ENCODE measurements at regions not wholly inside any gene's neighbourhood (a gene's known extent, or its start where the extent isn't known, plus 50 kb on each side); places are given as distances from the start of the nearest gene placed in this dataset.
"Not testable (repeated sequence)": the region's sequence is repeated elsewhere in the genome, so short reads cannot be mapped to it uniquely, and the experiment has no call there.

- no peak for DNase-seq (ENCODE audit: low read depth)
Observed at GRCh38 chr7:132030086-132030568, 473.7 kb upstream of the PODXL start.

- DNase-seq (ENCODE audit: low read depth), result no peak
Observed at GRCh38 chr7:132029369-132030085, 473.1 kb upstream of the PODXL start.

- no peak for DNase-seq (ENCODE audit: low read depth)
Observed at GRCh38 chr7:132028144-132028920, 471.9 kb upstream of the PODXL start.

GRCh38 chr7:132024290-132024689, 467.9 kb upstream of the PODXL start:
- DNase-seq (ENCODE audit: low read depth), result no peak

DNA sequence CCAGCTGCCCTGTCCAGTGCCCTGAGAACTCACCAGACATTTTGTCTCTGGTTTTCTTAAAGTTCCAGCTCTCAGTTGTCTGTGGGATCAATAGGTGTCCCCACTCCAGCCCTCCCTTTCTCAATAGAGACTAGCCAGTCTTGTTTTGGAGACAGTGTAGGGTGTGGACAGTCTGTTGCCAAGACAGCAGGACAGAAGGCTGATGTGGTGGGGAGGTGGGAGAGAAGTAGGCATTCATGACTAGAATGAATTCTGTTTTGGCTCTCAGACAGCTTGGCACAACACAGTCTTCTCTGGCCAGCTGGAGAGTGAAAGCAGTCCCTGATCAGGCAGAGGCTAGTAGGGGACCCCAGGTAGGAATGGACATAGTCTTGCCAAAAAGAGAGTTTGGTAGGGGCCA, 467.0 kb upstream of the PODXL start:
- DNase-seq (ENCODE audit: low read depth), result no peak

DNA sequence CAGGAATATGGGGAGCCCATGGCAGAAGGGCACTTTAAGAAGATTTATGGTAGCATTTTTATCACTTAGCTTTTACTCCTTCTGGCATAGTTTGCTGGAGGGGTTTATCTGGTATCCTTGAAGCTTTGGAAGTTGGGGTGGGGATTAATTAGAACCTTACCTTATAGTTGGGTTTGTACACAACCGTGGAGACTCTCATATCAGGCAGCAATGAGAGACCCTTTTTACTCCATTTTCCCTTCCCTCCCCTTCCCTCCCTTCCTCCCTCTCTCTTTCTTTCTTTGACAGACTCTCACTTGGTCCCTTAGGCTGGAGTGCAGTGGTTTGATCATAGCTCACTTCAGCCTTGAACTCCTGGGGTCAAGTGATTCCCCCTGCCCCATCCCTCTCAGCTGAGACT, 465.8 kb upstream of the PODXL start:
- DNase-seq (ENCODE audit: low read depth), result no peak

- DNase-seq (ENCODE audit: low read depth), result no peak
Observed at GRCh38 chr7:132019703-132020102, 463.3 kb upstream of the PODXL start.

GRCh38 chr7:132009778-132010177, 453.4 kb upstream of the PODXL start:
- DNase-seq (ENCODE audit: low read depth), result no peak

DNA sequence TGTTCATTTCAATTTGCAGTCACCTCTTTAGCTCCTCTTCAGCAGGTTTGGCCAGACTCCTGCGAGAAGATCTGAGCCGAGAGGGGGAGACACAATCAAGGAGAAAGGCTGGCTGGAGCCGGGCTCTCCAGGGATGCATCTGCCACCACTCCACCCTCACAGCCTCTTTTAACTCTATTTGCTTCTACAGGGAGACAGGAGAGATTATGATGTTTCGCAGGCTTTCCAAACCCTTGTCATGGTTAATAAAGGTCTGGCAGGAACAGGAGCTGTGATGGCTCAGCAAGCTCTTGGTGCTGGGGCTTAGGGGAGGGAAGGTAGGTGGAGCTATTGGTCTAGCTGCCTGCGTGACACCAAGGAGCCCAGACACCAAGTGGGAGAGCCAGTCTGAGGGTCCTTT, 448.1 kb upstream of the PODXL start:
- DNase-seq (ENCODE audit: low read depth), result no peak

DNA sequence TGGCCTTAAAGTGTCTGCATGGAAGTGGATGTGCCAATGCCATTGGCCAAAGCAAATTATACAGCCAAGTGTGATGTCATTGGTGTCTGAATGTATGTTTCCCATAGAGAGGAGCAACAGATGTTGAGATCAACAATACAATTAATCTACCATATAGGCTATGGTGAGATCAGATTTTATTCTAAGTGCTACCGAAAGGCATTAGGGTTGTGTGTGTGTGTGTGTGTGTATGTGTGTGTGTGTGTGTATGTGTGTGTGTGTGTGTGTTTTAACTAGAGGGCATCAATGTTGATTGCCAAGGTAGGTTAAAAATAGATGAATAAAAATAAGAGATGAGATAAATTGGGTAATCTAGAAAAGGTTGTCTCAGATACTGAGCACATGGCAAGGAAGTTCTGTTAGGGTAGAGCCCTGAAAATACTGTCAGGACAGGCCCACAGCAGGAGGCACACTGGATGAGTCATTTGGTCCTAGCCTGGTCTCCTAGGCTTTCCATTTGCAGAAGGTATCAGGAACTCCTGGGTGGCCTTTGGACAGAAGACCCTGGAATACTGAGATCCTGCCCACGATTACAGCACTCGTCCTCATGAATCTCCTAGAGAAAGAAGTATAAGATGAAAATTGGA, 446.0 kb upstream of the PODXL start:
- no peak for DNase-seq (ENCODE audit: low read depth)

DNA sequence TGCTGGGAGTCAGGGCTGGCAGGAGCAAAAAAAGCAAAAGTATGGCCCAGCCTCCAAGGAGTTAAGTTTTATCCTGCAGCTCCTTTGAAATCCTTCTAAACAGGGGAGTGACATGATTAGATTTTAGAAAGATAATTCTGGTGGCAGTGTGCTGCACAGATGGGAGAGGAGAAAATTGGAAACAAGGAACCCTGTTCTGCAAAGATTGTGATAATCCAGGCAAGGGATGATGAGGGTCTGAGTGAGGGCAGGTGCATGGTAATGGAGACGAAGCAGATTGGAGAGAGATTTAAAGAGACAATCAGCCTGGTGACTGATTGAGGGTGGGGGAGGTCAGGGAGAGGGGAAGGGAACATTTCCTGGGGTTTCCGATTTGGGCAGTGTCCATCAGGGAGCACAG, 444.7 kb upstream of the PODXL start:
- no peak for DNase-seq (ENCODE audit: low read depth)

GRCh38 chr7:131999193-131999592, 442.8 kb upstream of the PODXL start:
- DNase-seq (ENCODE audit: low read depth), result no peak

DNA sequence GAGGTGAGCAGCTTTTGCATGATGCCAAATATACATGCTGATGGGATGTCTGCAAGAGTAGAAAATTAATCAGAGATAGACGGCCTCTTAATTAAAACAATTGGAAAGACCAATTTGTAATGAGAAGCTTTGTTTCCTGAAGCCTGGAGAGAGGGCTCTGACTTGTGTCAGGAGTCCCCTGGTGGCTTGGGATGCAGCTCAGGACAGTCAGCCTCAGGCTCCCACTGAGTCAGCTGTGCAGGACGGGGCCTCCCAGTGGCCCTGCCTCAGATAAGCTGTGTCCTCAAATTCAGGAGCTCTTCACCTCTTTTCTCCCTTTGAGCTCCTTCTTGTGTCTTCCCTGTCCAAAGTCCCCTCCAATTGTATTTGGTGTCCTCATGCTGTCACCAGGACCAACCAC, 438.9 kb upstream of the PODXL start:
- no peak for DNase-seq (ENCODE audit: low read depth)

DNA sequence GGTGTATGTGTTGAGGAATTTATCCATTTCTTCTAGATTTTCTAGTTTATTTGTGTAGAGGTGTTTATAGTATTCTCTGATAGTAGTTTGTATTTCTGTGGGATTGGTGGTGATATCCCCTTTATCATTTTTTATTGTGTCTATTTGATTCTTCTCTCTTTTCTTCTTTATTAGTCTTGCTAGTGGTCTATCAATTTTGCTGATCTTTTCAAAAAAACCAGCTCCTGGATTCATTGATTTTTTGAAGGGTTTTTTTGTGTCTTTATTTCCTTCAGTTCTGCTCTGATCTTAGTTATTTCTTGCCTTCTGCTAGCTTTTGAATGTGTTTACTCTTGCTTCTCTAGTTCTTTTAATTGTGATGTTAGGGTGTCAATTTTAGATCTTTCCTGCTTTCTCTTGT, 424.6 kb upstream of the PODXL start:
- DNase-seq (ENCODE audit: low read depth), result not testable (repeated sequence)

GRCh38 chr7:131978118-131978517, 421.7 kb upstream of the PODXL start:
- not testable (repeated sequence) for DNase-seq (ENCODE audit: low read depth)

DNA sequence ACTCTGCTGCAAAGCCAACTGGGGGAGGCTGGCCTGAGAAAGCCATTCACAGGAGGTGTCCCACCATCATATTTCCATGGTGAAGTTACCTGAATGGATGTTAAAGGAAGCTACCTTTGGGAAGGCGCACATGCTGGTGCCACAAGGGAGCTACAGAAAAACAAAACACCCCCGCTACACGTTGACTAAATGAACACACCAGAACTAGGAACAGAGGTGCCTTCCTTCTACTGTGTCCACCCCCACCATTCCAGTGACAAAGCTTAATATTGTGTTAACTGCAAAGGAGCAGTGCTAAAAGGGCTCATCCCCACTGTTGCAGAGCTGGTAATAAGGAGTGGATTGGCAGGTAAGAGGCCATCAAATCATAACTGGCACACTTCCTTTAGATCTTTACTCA, 420.0 kb upstream of the PODXL start:
- DNase-seq (ENCODE audit: low read depth), result no peak

- DNase-seq (ENCODE audit: low read depth), result no peak
Observed at GRCh38 chr7:131974671-131975070, 418.2 kb upstream of the PODXL start.

DNA sequence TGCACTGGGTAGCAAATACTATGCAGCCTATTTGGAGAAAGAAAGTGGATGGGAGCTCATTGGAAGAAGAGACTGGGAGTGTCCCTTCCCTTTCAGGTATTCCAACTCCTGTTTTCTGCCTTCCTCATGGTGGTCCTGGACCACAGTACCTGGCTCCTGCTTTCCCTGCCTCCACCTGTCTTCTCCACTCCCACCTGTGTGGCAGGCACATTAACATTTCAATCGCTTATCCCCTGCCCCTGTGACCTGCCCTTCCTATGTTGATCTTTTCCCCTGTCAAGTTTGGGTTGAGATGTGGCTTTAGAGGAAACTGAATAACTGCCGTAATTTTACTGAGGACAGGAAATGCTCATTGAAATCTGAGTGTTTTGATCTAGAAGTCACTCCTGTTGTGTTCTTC, 415.8 kb upstream of the PODXL start:
- DNase-seq (ENCODE audit: low read depth), result no peak

DNA sequence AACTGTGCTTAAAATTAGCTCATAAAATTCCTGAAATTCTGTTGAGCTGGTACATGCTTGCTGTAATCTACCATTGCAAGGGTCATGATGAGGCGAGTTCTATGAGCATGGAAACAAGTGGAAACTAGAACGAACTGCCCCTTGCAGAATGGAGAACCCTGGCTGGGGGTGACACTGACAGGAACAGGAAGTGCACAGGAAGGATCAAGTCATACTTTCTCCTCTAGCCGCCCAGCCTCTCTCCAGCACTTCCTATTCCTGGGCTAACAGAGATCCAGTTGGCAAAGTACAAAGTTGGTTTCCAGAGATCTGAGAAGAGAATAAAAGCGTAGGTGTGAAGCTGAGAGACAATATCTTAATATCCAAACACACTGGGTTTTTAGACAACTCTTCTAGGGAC, 414.2 kb upstream of the PODXL start:
- DNase-seq (ENCODE audit: low read depth), result no peak

DNA sequence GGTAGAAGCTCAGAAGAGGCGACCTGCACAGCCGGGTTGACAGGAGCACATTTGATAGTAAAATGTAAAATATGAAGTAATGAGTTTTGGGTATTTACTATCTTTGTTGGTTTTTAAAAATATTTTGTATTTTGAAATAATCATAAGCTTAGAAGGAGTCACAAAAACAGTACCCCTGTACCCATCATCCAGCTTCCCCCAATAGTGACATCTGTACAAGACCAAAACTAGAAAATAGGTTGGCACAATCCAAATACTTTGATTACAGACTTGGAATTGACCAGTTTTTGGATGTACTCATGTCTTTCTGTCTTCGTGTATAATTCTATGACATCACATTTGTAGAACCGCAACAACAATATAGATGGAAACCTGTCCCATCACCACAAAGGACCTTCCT, 413.1 kb upstream of the PODXL start:
- DNase-seq (ENCODE audit: low read depth), result no peak

- no peak for DNase-seq (ENCODE audit: low read depth)
Observed at GRCh38 chr7:131967216-131967730, 410.8 kb upstream of the PODXL start.

- no peak for DNase-seq (ENCODE audit: low read depth)
Observed at GRCh38 chr7:131964203-131964602, 407.8 kb upstream of the PODXL start.
